ENCODE measurements at regions not wholly inside any gene's neighbourhood (a gene's known extent, or its start where the extent isn't known, plus 50 kb on each side); places are given as distances from the start of the nearest gene placed in this dataset.

DNA sequence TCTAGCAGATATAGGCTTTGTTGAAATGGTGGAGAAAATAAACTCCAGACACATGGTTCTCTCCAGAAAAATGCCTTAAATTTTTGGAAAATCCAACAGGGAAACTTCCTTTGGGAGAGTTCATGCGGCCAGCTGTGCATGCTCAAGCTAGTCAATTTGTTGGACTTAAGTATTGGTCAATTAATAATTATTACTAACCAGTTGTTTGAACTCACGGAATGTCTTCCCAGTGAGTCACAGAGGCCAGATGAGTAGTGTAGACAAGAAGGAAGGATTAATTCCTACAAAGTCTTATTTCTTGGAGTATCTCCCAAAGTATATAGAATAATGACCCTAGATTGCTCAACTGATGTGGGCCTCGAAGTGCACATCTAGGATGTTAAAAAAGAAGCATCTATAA, 103.6 kb downstream of the MACIR start:
- no peaks in the 10 kb centered on the region for H3K9me3 ChIP-seq
- no peaks in the 10 kb centered on the region for H3K27me3 ChIP-seq (replicated peaks; ENCODE audit: control insufficient read depth, insufficient read depth, low read length)
- H3K36me3 Mint-ChIP-seq (ENCODE audit: insufficient read depth, unreplicated experiment): no peaks in the 10 kb centered on the region
- no peak for DNase-seq
- H3K27me3 Mint-ChIP-seq (ENCODE audit: insufficient read depth, unreplicated experiment): no peaks in the 10 kb centered on the region
- CTCF ChIA-PET: no interaction called here
- no peak overlapping the region for H3K4me3 Mint-ChIP-seq (ENCODE audit: unreplicated experiment)
- no TSS peak for BruUV-seq (replicated peaks)
- intact Hi-C loops (cut with micrococcal nuclease; ENCODE audit: unreplicated experiment): no loop called here
- H3K36me3 ChIP-seq (ENCODE audit: control insufficient read depth, insufficient read depth, low read length): no peaks in the 10 kb centered on the region
- no peak overlapping the region for H3K27ac Mint-ChIP-seq (ENCODE audit: unreplicated experiment)
- H3K9me3 Mint-ChIP-seq (ENCODE audit: unreplicated experiment): no peaks in the 10 kb centered on the region
- POLR2A ChIA-PET: no interaction called here
- no peaks in the 10 kb centered on the region for H3K4me1 Mint-ChIP-seq (ENCODE audit: low read depth, unreplicated experiment)
- TF ChIP-seq, protein P1, sequence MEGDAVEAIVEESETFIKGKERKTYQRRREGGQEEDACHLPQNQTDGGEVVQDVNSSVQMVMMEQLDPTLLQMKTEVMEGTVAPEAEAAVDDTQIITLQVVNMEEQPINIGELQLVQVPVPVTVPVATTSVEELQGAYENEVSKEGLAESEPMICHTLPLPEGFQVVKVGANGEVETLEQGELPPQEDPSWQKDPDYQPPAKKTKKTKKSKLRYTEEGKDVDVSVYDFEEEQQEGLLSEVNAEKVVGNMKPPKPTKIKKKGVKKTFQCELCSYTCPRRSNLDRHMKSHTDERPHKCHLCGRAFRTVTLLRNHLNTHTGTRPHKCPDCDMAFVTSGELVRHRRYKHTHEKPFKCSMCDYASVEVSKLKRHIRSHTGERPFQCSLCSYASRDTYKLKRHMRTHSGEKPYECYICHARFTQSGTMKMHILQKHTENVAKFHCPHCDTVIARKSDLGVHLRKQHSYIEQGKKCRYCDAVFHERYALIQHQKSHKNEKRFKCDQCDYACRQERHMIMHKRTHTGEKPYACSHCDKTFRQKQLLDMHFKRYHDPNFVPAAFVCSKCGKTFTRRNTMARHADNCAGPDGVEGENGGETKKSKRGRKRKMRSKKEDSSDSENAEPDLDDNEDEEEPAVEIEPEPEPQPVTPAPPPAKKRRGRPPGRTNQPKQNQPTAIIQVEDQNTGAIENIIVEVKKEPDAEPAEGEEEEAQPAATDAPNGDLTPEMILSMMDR (IDR thresholded peaks at IDR 0.05; ENCODE audit: insufficient read depth in 1 of 2, low read depth in 1 of 2, low read length in 1 of 2, severe bottlenecking in 1 of 2, unreplicated experiment in 1 of 2): no peak
- no peaks in the 10 kb centered on the region for H3K4me1 ChIP-seq
- no peak overlapping the region for H3K4me3 ChIP-seq (ENCODE audit: low read depth, low read length)

DNA sequence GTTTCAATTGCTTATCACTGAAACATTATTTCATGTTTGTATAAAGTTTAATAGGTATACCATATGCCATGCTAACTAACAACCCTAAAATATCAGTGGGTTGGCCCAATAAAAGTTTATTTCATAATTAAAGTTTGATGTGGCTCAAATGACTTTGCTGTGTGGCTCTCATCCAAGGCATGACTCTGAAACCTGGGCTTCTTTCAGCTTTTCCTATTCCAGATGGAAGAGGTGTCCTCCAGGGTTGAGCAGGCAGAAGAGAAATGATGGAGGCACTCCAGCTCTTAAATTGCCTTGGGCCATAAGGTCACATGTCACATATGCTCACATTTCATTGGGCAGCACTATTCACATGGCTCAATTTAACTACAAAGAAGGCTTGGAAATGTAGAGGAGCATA, 101.9 kb downstream of the MACIR start:
- TF ChIP-seq, protein P1 (IDR thresholded peaks at IDR 0.05; ENCODE audit: insufficient read depth in 1 of 2, low read depth in 1 of 2, low read length in 1 of 2, severe bottlenecking in 1 of 2, unreplicated experiment in 1 of 2): no peak
- intact Hi-C loops (cut with micrococcal nuclease; ENCODE audit: unreplicated experiment): no loop called here
- H3K4me1 Mint-ChIP-seq (ENCODE audit: low read depth, unreplicated experiment): no peaks in the 10 kb centered on the region
- Histone ChIP-seq H3K9me3 (no peaks in the 10 kb centered on the region), H3K4me3 (ENCODE audit: low read depth, low read length) (no peak overlapping the region), H3K36me3 (ENCODE audit: control insufficient read depth, insufficient read depth, low read length) (no peaks in the 10 kb centered on the region), H3K4me1 (no peaks in the 10 kb centered on the region), H3K27me3 (replicated peaks; ENCODE audit: control insufficient read depth, insufficient read depth, low read length) (no peaks in the 10 kb centered on the region)
- ChIA-PET CTCF (no interaction called here), POLR2A (no interaction called here)
- no peaks in the 10 kb centered on the region for H3K27me3 Mint-ChIP-seq (ENCODE audit: insufficient read depth, unreplicated experiment)
- no peaks in the 10 kb centered on the region for H3K9me3 Mint-ChIP-seq (ENCODE audit: unreplicated experiment)
- H3K27ac Mint-ChIP-seq (ENCODE audit: unreplicated experiment): no peak overlapping the region
- H3K36me3 Mint-ChIP-seq (ENCODE audit: insufficient read depth, unreplicated experiment): no peaks in the 10 kb centered on the region
- no peak for DNase-seq
- no peak overlapping the region for H3K4me3 Mint-ChIP-seq (ENCODE audit: unreplicated experiment)
- no TSS peak for BruUV-seq (replicated peaks)

GRCh38 chr5:103358305-103358995, 99.9 kb downstream of the MACIR start:
- Mint-ChIP-seq H3K27ac (ENCODE audit: unreplicated experiment) (no peak overlapping the region), H3K27me3 (ENCODE audit: insufficient read depth, unreplicated experiment) (no peaks in the 10 kb centered on the region), H3K36me3 (ENCODE audit: insufficient read depth, unreplicated experiment) (no peaks in the 10 kb centered on the region), H3K4me3 (ENCODE audit: unreplicated experiment) (no peak overlapping the region), H3K9me3 (ENCODE audit: unreplicated experiment) (no peaks in the 10 kb centered on the region), H3K4me1 (ENCODE audit: low read depth, unreplicated experiment) (no peaks in the 10 kb centered on the region)
- ChIA-PET POLR2A (no interaction called here), CTCF (no interaction called here)
- Histone ChIP-seq H3K4me1 (no peaks in the 10 kb centered on the region), H3K27me3 (replicated peaks; ENCODE audit: control insufficient read depth, insufficient read depth, low read length) (no peaks in the 10 kb centered on the region), H3K9me3 (no peaks in the 10 kb centered on the region), H3K36me3 (ENCODE audit: control insufficient read depth, insufficient read depth, low read length) (no peaks in the 10 kb centered on the region), H3K4me3 (ENCODE audit: low read depth, low read length) (no peak overlapping the region)
- no TSS peak for BruUV-seq (replicated peaks)
- DNase-seq: no peak
- intact Hi-C loops (cut with micrococcal nuclease; ENCODE audit: unreplicated experiment): no loop called here
- TF ChIP-seq, protein P1 (IDR thresholded peaks at IDR 0.05; ENCODE audit: insufficient read depth in 1 of 2, low read depth in 1 of 2, low read length in 1 of 2, severe bottlenecking in 1 of 2, unreplicated experiment in 1 of 2): no peak

Measured in Caco-2 (cell line).